Iris pigment epithelial cell (primary cell): ENCODE measurements at regions not wholly inside any gene's neighbourhood (a gene's known extent, or its start where the extent isn't known, plus 50 kb on each side); places are given as distances from the start of the nearest gene placed in this dataset.

Experiments
- DNase-seq: peaks from one replicate; pipeline ENCODE4 v3.0.0-alpha.2; 2011; ENCODE audit warnings: low read depth

DNA sequence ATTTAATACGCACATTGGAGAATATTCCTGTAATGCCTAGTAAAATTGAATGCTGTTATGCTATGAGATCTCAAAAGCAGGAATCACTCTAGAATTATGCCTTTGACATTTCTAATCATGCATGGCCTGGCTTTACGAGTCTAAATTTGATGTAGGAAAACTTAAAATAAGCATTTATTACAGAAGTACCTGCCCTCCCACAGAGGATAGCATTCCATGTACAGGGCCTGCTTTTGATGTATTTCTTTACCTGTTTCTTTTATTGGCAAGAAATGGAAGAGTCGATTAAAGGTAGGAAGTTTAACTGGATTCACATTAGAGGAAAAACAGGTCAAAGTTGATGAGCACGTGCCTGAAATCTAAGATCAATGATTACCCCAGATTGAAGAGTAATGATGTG, 219.5 kb downstream of the PCDH7 start:
- no peak for DNase-seq

DNA sequence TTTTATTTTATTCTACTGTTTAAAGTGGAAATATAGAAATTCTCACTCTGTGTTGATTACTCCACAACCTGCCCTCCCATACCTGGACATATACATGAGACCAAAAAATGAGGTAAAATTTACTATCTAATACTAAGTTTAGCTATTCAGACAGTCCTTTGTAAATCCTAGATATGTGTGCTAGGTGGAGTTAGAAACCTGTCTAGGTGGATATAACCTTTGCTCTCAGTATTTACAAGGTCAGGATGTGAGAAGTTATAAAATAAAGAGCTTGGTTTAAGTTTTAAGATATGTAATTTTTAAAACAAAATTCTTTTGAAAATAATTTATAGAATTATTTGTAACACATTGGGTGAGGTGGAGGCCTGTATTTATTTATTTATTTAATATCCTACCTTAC, 221.5 kb downstream of the PCDH7 start:
- no peak for DNase-seq

- peak; percentile 19 for DNase-seq
Observed at GRCh38 chr4:30943356-30943755, 223.2 kb downstream of the PCDH7 start.

DNA sequence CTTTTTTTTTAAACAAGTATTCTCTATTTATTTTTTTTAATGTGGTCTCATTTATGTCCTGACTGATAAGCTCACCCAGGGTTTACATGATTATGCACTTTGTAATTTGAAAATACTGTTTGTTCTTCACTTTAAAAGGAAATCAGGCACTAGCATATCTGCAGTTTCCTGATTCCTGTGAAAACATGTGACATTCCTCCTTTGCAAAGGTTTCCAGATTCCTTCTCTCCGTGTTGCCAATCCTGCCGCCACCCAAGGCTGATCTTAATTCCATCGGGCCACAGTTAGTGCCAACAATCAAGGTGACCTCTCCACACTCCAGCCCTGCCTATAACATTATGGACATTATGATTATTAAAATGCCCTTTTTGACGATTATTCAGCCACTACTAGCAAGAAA, 225.4 kb downstream of the PCDH7 start:
- DNase-seq = peak; percentile 35

DNA sequence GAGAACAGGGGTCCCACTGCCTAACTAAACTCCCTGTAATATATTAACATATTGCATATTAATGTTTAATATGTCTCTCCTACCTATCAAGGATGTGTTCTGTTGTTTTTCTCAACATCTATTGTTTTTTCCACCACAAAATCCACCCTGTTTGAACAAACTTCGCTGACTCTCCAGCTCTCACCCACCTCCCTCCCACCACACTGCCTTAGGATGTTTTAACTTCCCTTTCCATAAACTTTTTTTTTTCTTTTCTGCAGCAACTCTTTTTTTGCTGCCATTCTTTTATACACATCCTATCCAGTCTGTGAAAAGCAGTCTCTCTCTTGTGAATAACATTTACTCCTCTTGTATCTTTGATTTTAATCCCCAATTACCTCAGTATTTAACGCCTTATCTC, 226.1 kb downstream of the PCDH7 start:
- no peak for DNase-seq

- DNase-seq = peak; percentile 78
Observed at GRCh38 chr4:30948653-30949052, 228.5 kb downstream of the PCDH7 start.

- DNase-seq = no peak
Observed at GRCh38 chr4:30950737-30951136, 230.6 kb downstream of the PCDH7 start.

DNA sequence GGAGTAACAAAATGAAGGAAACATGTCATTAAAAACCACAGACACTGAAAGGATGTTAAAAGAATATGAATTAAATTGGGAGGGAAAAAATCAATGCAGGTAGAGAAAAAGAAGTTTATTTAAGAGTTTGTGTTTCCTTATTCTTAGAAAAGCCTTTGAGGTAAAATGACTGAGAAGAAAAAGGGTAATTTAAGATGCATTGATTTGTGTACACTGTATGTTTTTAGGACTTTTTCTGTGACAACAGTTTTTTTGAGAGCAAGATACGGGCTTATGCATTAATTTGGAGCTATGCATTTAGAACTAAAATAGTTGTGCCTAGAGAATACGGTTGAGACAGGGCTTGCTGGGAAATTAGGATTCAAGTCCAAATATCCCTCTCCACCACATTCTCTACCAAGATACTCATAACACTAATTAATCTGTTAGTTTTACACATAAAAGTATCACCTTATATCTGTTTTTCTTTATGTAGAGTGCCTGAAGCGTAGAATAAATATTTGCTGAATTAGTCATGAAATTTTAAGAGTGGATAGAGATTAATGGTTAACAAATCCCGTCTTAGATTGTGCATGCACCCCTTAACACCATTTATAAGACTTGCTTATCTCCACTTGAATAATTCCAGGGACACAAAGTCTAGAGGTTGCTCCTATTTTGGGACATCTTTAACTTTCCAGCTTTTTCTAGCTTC, 232.5 kb downstream of the PCDH7 start:
- DNase-seq = no peak

GRCh38 chr4:30953799-30954198, 233.6 kb downstream of the PCDH7 start:
- no peak for DNase-seq

GRCh38 chr4:30956916-30957315, 236.7 kb downstream of the PCDH7 start:
- DNase-seq = no peak

- DNase-seq = no peak
Observed at GRCh38 chr4:30957706-30958105, 237.5 kb downstream of the PCDH7 start.

DNA sequence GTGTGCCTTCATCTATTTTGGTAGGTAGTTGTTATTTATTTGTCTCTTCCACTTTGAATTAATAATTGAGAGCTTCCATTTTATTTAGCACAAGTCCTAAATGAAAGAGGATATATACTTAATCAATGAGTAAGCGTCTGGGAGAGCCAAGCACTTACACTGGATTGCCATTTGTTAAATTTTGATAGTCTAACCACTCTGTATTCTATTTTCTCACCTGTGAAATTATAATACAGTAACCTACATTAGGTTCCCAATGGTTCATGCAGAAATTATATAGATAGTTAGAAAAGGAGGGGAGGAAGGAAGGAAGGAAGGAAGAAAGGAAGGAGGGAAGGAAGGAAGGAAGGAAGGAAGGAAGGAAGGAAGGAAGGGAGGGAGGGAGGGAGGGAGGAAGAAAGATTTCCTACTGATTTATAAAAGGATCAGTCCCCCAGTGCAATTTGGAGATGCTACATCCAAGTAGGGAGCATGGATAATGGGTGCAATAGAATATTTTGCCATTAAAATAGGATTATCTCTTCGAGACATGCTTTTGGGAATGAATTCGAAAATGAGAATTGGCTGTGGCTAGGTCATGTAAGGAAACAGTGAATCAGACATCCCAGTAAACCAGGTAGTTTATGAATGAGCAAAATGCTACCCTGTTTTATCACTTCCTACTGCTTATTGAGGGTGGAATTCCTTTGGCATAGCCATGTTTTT, 239.8 kb downstream of the PCDH7 start:
- DNase-seq = no peak

- DNase-seq = peak; percentile 85
Observed at GRCh38 chr4:30962939-30963338, 242.8 kb downstream of the PCDH7 start.

GRCh38 chr4:30968926-30969325, 248.8 kb downstream of the PCDH7 start:
- no peak for DNase-seq

DNA sequence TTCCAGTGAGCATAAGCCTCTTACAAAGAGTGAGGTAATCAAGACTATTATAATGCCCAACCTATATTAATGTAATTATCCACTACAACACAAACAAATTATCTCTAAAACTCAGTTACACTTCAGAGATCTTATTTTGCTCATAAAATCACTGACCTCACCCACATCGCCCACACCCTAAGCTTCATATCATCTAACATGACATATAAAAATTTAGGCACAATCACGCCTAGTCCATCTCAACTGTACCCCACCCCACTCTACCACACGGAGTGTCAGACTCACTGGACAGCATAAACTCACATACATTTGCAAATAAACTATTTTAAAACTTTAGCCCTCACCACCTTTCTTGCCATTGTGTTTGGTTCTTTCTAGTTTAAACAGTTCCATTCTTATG, 252.4 kb downstream of the PCDH7 start:
- no peak for DNase-seq

DNA sequence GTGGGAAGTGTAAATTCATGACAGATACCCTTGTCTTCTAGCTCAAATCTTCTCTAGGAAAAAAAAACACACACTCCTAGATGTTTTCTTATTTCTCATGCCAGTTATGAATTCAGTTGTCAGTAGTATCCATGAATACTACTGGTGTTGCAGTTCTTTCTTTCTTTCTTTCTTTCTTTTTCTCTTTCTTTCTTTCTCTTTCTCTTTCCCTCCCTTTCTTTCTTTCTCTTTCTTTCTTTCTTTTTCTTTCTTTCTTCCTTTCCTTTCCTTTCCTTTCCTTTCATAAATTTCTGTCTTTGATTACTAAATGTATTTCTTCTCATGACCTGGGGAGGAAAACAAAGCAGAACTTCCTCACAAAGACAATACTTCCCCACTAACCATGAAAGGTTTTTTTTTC, 253.8 kb downstream of the PCDH7 start:
- no peak for DNase-seq

DNA sequence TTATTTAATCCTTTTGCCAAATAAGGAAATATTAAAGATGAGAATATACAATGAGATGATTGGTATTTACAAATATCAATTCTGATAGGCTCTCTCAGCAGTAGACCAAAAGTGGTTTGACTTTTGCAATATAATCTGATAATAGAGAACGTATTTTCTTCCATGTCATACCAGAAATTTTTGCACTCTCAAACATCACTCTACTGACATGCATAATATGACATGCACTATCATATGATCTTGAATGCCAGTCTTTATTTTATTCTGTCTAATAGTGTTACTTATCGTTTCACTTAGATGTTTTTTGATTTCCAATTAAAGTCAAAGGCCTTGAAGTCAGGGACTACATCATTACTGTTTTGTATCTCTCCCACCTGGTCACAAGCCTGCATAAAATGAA, 259.2 kb downstream of the PCDH7 start:
- no peak for DNase-seq

DNA sequence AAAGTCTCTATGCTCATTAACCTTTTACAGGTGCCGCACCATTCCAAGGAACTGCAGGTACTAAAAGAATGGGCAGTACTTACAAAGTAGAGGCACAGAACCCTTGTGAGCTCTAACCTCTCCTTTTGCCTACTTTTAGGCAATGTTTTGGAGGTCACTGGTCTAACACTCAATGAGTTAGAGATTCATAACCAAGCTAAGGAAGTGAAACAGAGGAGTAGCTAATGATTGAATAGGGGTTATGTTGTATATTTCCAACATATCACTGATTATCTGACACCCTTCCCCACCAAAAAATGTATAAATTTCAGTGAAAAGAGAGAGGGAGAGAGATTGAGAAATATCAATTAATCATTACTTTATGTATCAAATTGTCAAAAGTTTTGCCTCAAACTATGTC, 269.3 kb downstream of the PCDH7 start:
- DNase-seq = no peak

DNA sequence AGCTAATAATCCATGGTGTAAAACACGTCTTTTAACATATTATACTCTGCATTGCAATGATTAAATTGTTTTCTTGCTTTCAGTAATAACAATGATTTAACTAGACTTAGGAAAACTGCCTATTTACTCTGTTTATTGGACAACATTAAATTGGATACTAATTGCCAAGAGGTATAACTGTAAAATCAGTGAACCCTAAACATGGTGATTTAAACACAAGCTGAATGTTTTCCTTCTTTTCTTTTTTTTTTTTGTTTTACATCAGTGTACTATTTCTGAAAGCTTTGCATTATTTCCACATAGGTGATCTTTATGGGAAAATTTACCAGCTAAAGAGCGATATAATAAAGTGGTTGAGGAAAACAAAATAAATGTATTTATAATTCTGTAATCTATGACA, 276.7 kb downstream of the PCDH7 start:
- DNase-seq = no peak

GRCh38 chr4:31005037-31005436, 284.9 kb downstream of the PCDH7 start:
- no peak for DNase-seq

DNA sequence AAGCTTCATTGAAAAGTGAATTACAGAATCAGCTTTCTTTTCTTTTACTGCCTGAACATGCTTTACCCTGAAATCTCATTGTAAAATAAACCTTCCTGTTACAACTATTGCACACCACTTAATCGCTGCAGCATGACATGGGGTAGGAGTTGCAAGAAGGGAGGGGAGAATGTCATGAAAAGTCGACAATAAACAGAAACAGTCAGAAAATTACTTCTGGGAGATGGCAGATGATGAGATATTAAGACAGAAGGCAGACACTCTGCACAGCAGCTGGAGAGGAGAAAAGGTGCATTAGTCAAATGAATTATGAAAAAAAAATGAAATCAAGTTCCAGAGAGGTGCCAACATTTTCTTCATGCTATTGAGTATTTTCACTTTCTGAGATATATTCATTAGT, 287.7 kb downstream of the PCDH7 start:
- DNase-seq = no peak

DNA sequence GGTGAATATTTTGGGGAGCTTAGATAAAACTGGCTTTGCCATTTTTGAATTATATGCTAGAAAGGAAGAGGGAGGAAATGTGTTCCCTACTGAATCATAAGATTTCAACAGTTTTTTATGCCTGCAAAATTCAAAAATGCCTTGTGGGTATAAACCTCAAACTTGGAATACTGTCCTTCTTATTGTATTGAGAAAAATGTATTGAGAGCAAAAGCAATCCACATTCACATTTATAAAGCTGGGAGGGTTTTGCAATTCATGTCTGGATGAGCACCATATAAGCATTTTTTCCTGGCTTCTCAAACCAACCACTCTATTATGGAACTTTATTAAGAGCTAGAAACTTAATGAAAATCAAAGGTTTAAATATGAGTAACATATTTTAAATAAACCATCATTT, 289.8 kb downstream of the PCDH7 start:
- DNase-seq = no peak

GRCh38 chr4:31015123-31015522, 295.0 kb downstream of the PCDH7 start:
- DNase-seq = no peak
